ENCODE measurements at regions not wholly inside any gene's neighbourhood (a gene's known extent, or its start where the extent isn't known, plus 50 kb on each side); places are given as distances from the start of the nearest gene placed in this dataset.

DNA sequence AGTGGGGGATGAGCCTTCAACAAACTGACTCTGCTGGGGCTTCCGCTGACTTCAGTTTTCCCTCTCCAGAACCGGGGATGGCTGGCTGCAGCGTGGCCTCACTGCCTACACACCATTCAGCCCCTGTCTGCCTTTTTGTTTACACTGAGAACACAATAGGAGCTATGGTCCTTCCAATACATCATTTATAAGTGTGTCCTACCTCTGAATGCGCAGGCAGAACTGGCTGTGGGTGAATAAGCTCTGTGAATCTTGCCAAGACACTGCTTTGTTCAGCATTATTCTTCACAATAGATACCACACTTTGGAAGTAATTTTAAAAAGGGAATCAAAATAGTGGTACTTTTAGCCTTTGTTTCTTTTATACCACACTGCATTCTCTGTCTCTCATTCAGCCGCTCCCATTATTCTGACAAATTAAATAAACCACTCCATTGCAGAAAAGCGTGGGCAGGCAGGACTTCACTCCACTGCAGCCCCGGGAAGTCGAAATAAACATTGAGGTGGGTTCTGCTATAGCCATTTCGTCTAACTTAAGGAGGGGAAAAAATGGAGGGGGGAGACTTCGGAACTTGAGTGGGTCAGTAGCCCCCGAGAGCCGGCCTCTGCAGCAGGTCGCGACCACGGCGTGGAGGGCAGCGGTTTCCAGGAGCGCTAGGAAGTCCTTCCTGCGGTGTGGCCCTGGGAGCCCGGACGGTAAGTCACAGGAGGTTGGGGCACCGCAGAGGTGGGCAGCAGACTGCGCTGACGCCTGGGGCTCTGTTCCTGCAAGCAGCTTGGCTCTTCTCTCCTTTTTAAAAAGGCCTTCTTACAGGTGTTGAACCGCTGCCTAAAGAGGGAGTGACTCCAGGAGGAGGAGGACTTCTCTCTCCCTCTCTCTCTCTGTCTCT lies 94.8 kb upstream of the SOX1 start:
- no peak overlapping the region for H3K4me3 ChIP-seq
- no peak for DNase-seq
- no peak for TF ChIP-seq POLR2A (IDR thresholded peaks at IDR 0.05)
- TF ChIP-seq, protein P1, sequence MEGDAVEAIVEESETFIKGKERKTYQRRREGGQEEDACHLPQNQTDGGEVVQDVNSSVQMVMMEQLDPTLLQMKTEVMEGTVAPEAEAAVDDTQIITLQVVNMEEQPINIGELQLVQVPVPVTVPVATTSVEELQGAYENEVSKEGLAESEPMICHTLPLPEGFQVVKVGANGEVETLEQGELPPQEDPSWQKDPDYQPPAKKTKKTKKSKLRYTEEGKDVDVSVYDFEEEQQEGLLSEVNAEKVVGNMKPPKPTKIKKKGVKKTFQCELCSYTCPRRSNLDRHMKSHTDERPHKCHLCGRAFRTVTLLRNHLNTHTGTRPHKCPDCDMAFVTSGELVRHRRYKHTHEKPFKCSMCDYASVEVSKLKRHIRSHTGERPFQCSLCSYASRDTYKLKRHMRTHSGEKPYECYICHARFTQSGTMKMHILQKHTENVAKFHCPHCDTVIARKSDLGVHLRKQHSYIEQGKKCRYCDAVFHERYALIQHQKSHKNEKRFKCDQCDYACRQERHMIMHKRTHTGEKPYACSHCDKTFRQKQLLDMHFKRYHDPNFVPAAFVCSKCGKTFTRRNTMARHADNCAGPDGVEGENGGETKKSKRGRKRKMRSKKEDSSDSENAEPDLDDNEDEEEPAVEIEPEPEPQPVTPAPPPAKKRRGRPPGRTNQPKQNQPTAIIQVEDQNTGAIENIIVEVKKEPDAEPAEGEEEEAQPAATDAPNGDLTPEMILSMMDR (IDR thresholded peaks at IDR 0.05) = no peak
- peaks cover 0 to 10% (median 0%) of the 10 kb centered on the region in 12 donors for H3K9me3 ChIP-seq
- H3K4me1 ChIP-seq = peaks cover 0 to 14% (median 0%) of the 10 kb centered on the region in 12 donors
- peaks cover 0 to 57% (median 19%) of the 10 kb centered on the region in 9 donors for H3K27me3 ChIP-seq
- no peaks in the 10 kb centered on the region for H3K36me3 ChIP-seq
- WGBS, 4 donors = 60 to 69% (median 65%) methylated on average over 21 to 25 of the region's 25 CpGs
- no peak overlapping the region for H3K27ac ChIP-seq
- no peak for ATAC-seq
- intact Hi-C loops (cut with DNase I) = no loop called here

DNA sequence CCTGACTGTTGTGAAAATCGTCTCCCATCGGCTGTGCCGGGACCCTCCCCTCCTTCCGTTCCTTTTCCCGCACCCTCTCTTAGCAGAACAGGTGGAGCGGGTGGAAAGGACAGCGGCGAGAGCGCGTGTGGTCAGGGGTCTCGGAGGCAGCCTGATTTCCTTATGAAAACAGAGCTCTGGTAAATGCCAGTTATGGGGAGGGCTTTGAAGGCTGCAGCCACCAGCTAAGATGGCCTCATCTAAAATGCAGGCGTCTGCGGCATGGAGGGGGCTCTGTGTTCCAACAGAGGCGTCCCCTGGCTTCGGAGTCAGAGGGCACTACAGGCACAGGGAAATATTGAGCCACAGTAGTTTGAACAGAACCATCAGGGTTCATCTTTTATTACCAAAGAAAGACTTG lies 93.8 kb upstream of the SOX1 start:
- 28 to 47% (median 38%) methylated on average over 15 of the region's 15 CpGs for WGBS, 4 donors
- TF ChIP-seq, protein P1 (IDR thresholded peaks at IDR 0.05) = no peak
- TF ChIP-seq POLR2A (IDR thresholded peaks at IDR 0.05) = no peak
- ATAC-seq (no peak), DNase-seq (no peak)
- intact Hi-C loops (cut with DNase I) = no loop called here
- no peaks in the 10 kb centered on the region for H3K36me3 ChIP-seq
- H3K27ac ChIP-seq = no peak overlapping the region
- H3K27me3 ChIP-seq = peaks cover 0 to 52% (median 19%) of the 10 kb centered on the region in 9 donors
- peaks cover 0 to 10% (median 0%) of the 10 kb centered on the region in 12 donors for H3K9me3 ChIP-seq
- H3K4me3 ChIP-seq = no peak overlapping the region
- H3K4me1 ChIP-seq = peaks cover 0 to 14% (median 0%) of the 10 kb centered on the region in 12 donors

DNA sequence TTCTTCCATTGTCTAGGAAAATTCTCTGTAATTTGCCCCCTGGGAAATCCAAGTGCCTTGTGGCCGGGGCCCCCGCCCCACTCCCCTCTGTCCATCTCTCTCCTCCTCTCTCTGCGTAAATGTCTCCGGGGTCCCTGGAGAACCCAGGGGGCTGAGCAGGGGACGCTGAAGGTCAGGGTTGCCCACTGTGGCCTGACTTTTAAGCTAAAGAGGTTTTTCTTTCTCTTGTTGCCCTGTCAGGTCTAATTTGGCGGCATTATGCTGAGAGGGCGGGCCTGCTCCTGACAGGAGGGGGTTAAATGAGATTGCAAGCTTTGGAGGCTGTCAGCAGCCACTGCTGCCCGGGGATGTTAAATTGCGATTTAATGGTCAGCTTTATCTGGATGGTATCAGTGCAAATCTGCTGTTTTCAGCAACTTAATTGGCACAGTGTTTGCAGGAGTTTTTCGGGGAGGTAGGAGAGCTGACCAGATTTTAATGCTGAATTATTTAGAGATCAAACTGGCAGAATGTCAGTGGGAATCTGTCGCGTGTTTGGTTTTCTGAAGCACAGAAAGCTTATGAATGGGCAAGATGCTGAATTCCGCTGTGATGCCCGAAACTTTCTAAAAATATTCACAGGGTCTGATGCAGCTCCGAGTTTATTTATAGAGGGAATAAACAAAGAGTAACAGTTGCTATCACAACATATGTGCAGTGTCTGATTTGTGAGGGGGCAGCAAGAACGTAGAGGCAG lies 93.2 kb upstream of the SOX1 start:
- peaks cover 0 to 10% (median 0%) of the 10 kb centered on the region in 12 donors for H3K9me3 ChIP-seq
- H3K27ac ChIP-seq = no peak overlapping the region
- no peaks in the 10 kb centered on the region for H3K36me3 ChIP-seq
- H3K27me3 ChIP-seq = peaks cover 0 to 52% (median 19%) of the 10 kb centered on the region in 9 donors
- WGBS, 4 donors = 18 to 24% (median 22%) methylated on average over 16 of the region's 16 CpGs
- ATAC-seq (peak in 3 of 4 donors; percentile 40 to 68 (median 46)), DNase-seq (no peak)
- peaks cover 0 to 14% (median 0%) of the 10 kb centered on the region in 12 donors for H3K4me1 ChIP-seq
- TF ChIP-seq, protein P1 (IDR thresholded peaks at IDR 0.05) = no peak
- TF ChIP-seq POLR2A (IDR thresholded peaks at IDR 0.05) = no peak
- no peak overlapping the region for H3K4me3 ChIP-seq
- intact Hi-C loops (cut with DNase I) = no loop called here

DNA sequence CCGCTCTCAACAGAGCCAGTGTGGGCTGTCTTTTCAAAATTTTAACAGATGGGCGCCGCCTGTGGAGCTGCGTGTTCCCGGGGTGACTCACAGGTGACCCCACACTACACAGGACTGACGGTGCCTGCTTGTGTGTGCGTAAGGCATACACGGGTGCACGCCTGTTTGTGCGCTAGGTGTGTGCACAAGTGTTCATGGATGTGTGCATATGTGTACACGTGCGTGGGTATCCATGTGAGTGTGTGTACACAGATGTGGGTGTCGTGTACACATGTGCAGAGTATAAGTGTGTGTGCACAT lies 92.7 kb upstream of the SOX1 start:
- peaks cover 0 to 14% (median 0%) of the 10 kb centered on the region in 12 donors for H3K4me1 ChIP-seq
- no peak for TF ChIP-seq POLR2A (IDR thresholded peaks at IDR 0.05)
- TF ChIP-seq, protein P1 (IDR thresholded peaks at IDR 0.05) = no peak
- peaks cover 0 to 47% (median 19%) of the 10 kb centered on the region in 9 donors for H3K27me3 ChIP-seq
- no peak overlapping the region for H3K27ac ChIP-seq
- ATAC-seq (no peak), DNase-seq (no peak)
- peaks cover 0 to 10% (median 0%) of the 10 kb centered on the region in 12 donors for H3K9me3 ChIP-seq
- H3K36me3 ChIP-seq = no peaks in the 10 kb centered on the region
- H3K4me3 ChIP-seq = no peak overlapping the region
- 75 to 82% (median 79%) methylated on average over 13 of the region's 13 CpGs for WGBS, 4 donors
- intact Hi-C loops (cut with DNase I) = no loop called here
